ENCODE measurements at regions not wholly inside any gene's neighbourhood (a gene's known extent, or its start where the extent isn't known, plus 50 kb on each side); places are given as distances from the start of the nearest gene placed in this dataset.
"Not testable (repeated sequence)": the region's sequence is repeated elsewhere in the genome, so short reads cannot be mapped to it uniquely, and the experiment has no call there.

GRCh38 chr12:116430911-116431565 lies 128.1 kb upstream of the MAP1LC3B2 start:
- no peak for DNase-seq (ENCODE audit: low spot score)

- no peak for DNase-seq (ENCODE audit: low spot score)
Observed at GRCh38 chr12:116431677-116432300, 127.4 kb upstream of the MAP1LC3B2 start.

- DNase-seq (ENCODE audit: low spot score), result no peak
Observed at GRCh38 chr12:116432314-116432750, 126.8 kb upstream of the MAP1LC3B2 start.

- DNase-seq (ENCODE audit: low spot score), result no peak
Observed at GRCh38 chr12:116433249-116433648, 125.9 kb upstream of the MAP1LC3B2 start.

- peak; percentile 88 for DNase-seq (ENCODE audit: low spot score)
Observed at GRCh38 chr12:116434155-116435011, 124.8 kb upstream of the MAP1LC3B2 start.

- no peak for DNase-seq (ENCODE audit: low spot score)
Observed at GRCh38 chr12:116435984-116436383, 123.2 kb upstream of the MAP1LC3B2 start.

GRCh38 chr12:116436561-116437249 lies 122.5 kb upstream of the MAP1LC3B2 start:
- DNase-seq (ENCODE audit: low spot score), result no peak

- DNase-seq (ENCODE audit: low spot score), result no peak
Observed at GRCh38 chr12:116441292-116441691, 117.9 kb upstream of the MAP1LC3B2 start.

- DNase-seq (ENCODE audit: low spot score), result no peak
Observed at GRCh38 chr12:116442304-116442703, 116.9 kb upstream of the MAP1LC3B2 start.

- DNase-seq (ENCODE audit: low spot score), result no peak
Observed at GRCh38 chr12:116442946-116443345, 116.2 kb upstream of the MAP1LC3B2 start.

GRCh38 chr12:116443821-116444589 lies 115.2 kb upstream of the MAP1LC3B2 start:
- no peak for DNase-seq (ENCODE audit: low spot score)

- no peak for DNase-seq (ENCODE audit: low spot score)
Observed at GRCh38 chr12:116444590-116444943, 114.6 kb upstream of the MAP1LC3B2 start.

GRCh38 chr12:116448165-116448739 lies 110.9 kb upstream of the MAP1LC3B2 start:
- no peak for DNase-seq (ENCODE audit: low spot score)

GRCh38 chr12:116450406-116450910 lies 108.7 kb upstream of the MAP1LC3B2 start:
- no peak for DNase-seq (ENCODE audit: low spot score)

- DNase-seq (ENCODE audit: low spot score), result not testable (repeated sequence)
Observed at GRCh38 chr12:116452975-116453374, 106.2 kb upstream of the MAP1LC3B2 start.

GRCh38 chr12:116453631-116454030 lies 105.5 kb upstream of the MAP1LC3B2 start:
- no peak for DNase-seq (ENCODE audit: low spot score)

GRCh38 chr12:116454076-116454475 lies 105.1 kb upstream of the MAP1LC3B2 start:
- DNase-seq (ENCODE audit: low spot score), result no peak

- DNase-seq (ENCODE audit: low spot score), result no peak
Observed at GRCh38 chr12:116454950-116455447, 104.2 kb upstream of the MAP1LC3B2 start.

- peak; percentile 82 for DNase-seq (ENCODE audit: low spot score)
Observed at GRCh38 chr12:116455540-116456329, 103.4 kb upstream of the MAP1LC3B2 start.
